ENCODE measurements at regions not wholly inside any gene's neighbourhood (a gene's known extent, or its start where the extent isn't known, plus 50 kb on each side); places are given as distances from the start of the nearest gene placed in this dataset.

DNA sequence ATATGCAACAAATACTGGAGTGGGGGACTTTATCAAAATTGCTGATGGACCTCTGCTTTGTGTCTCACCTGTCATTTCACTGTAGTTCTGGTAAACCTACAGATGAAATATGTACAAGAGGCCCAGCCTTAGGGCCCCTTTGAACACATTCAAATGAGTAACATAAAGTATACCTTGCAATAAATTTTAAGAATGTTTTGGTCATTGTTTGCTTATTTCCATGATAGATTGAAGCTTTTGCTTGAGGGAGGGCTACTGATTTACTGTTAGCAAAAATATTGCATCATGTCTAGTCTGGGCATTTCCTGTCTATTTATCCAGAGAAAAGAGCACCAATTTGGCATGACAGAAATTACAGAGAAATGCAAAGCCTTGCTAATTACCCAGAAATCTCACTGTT is 705.5 kb upstream of the PCDH9 start:
- ChIA-PET CTCF (ENCODE audit: partially characterized antibody) (interaction anchor here (1.1 kb wide), 1 partner anchor 698 kb away, joined by 3 read pairs; no protein-coding TSS in a partner anchor), POLR2A (ENCODE audit: partially characterized antibody) (no interaction called here)
- H4K91ac ChIP-seq (replicated peaks; ENCODE audit: insufficient read length, low read length) = no peak overlapping the region
- H3K18ac ChIP-seq (ENCODE audit: extremely low read depth, low read length) = no peak overlapping the region
- H3K27ac ChIP-seq (ENCODE audit: low read depth, low read length) = no peak overlapping the region
- no peaks in the 10 kb centered on the region for H3K4me1 ChIP-seq (replicated peaks in 1 of 4; ENCODE audit: control insufficient read depth in 3 of 4, insufficient read depth in 4 of 4, low read length in 3 of 4)
- no peak overlapping the region for H2BK12ac ChIP-seq (ENCODE audit: low read depth, low read length)
- H2AK5ac ChIP-seq (ENCODE audit: low read depth, low read length) = no peak overlapping the region
- no peak overlapping the region for H3K14ac ChIP-seq (ENCODE audit: insufficient read length)
- TF ChIP-seq BRCA1 (IDR thresholded peaks at IDR 0.05; ENCODE audit: low read depth, low read length) (no peak), CBX5 (IDR thresholded peaks at IDR 0.05; ENCODE audit: low read depth, low read length) (no peak), RXRA (IDR thresholded peaks at IDR 0.05; ENCODE audit: insufficient read depth, low read depth, low read length) (no peak), CTBP2 (IDR thresholded peaks at IDR 0.05; ENCODE audit: borderline replicate concordance, insufficient read depth, insufficient read length, low read length) (no peak), SP4 (IDR thresholded peaks at IDR 0.05; ENCODE audit: low read length) (no peak), CREB1 (IDR thresholded peaks at IDR 0.05) (no peak), CHD1 (IDR thresholded peaks at IDR 0.05; ENCODE audit: low read depth, low read length) (no peak), ASH2L (IDR thresholded peaks at IDR 0.05; ENCODE audit: low read length) (no peak), YY1 (IDR thresholded peaks at IDR 0.05; ENCODE audit: low read depth, low read length) (no peak)
- TF ChIP-seq, protein P1, sequence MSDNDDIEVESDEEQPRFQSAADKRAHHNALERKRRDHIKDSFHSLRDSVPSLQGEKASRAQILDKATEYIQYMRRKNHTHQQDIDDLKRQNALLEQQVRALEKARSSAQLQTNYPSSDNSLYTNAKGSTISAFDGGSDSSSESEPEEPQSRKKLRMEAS (IDR thresholded peaks at IDR 0.05) = no peak
- H3K4me2 ChIP-seq (ENCODE audit: insufficient read depth in 1 of 2, low read depth in 2 of 2, low read length in 2 of 2) = no peak overlapping the region
- no peak overlapping the region for H3K4me3 ChIP-seq (ENCODE audit: extremely low read depth in 1 of 4, insufficient read depth in 2 of 4, low read depth in 3 of 4, low read length in 4 of 4)
- no peaks in the 10 kb centered on the region for H3K36me3 ChIP-seq (ENCODE audit: control insufficient read depth in 2 of 4, insufficient read depth in 4 of 4, low read length in 3 of 4)
- H3K27me3 ChIP-seq (replicated peaks in 1 of 4; ENCODE audit: control insufficient read depth in 3 of 4, extremely low read depth in 1 of 4, insufficient read depth in 3 of 4, low read length in 3 of 4) = no peaks in the 10 kb centered on the region
- no peak overlapping the region for H3K4ac ChIP-seq (replicated peaks; ENCODE audit: insufficient read length, low read depth, low read length)
- no peaks in the 10 kb centered on the region for H3K79me1 ChIP-seq (ENCODE audit: low read depth, low read length)
- no peak overlapping the region for H2BK15ac ChIP-seq (ENCODE audit: low read length)
- no peak overlapping the region for H3K56ac ChIP-seq (replicated peaks; ENCODE audit: insufficient read length, low read depth, low read length)
- no peak overlapping the region for H2BK120ac ChIP-seq (replicated peaks; ENCODE audit: low read depth, low read length)
- FAIRE-seq (no peak), DNase-seq (ENCODE audit: low read depth in 1 of 2, low spot score in 2 of 2) (no peak)
- no peak overlapping the region for H2BK20ac ChIP-seq (ENCODE audit: low read length)
- H3K23ac ChIP-seq (ENCODE audit: insufficient read length) = no peak overlapping the region
- H4K20me1 ChIP-seq (replicated peaks in 1 of 2; ENCODE audit: control insufficient read depth in 1 of 2, insufficient read depth in 2 of 2, low read length in 2 of 2) = no peaks in the 10 kb centered on the region
- no peak overlapping the region for H4K5ac ChIP-seq (ENCODE audit: insufficient read length, low read depth, low read length)
- H3K9ac ChIP-seq (replicated peaks in 1 of 4; ENCODE audit: extremely low read depth in 1 of 4, low read depth in 3 of 4, low read length in 3 of 4) = no peak overlapping the region
- H2AFZ ChIP-seq (ENCODE audit: low read length) = no peak overlapping the region
- H3K79me2 ChIP-seq (ENCODE audit: control insufficient read depth in 1 of 2, insufficient read depth in 2 of 2, low read length in 2 of 2) = no peaks in the 10 kb centered on the region
- no peaks in the 10 kb centered on the region for H3K9me3 ChIP-seq (ENCODE audit: insufficient read depth in 2 of 2, low read depth in 1 of 2, low read length in 1 of 2)
- no peak overlapping the region for H2BK5ac ChIP-seq (ENCODE audit: low read depth, low read length)
- no peak overlapping the region for H4K8ac ChIP-seq (ENCODE audit: extremely low read depth, insufficient read depth, low read length)
- H3K23me2 ChIP-seq (ENCODE audit: low read depth, low read length) = no peaks in the 10 kb centered on the region; the same call in 1 of the 2 replicates

All from H1 (cell line).